CD4-positive, alpha-beta memory T cell (primary cell): ENCODE measurements at regions not wholly inside any gene's neighbourhood (a gene's known extent, or its start where the extent isn't known, plus 50 kb on each side); places are given as distances from the start of the nearest gene placed in this dataset.

ENCODE experiments used
- CTCF ChIA-PET: fragments of 350-600 bp; sonication (Branson Sonifier 250); formaldehyde crosslinking; loops from one replicate; lab custom pipeline; 2021; ENCODE audit warnings: inconsistent platforms; ENCODE audit not compliant: partially characterized antibody; lab: Charles Lee
- POLR2A ChIA-PET: fragments of 350-600 bp; sonication (Branson Sonifier 250); formaldehyde crosslinking; loops from one replicate; lab custom pipeline; 2021; ENCODE audit not compliant: partially characterized antibody; lab: Charles Lee
- DNase-seq, 5 donors: peaks; one replicate each; pipeline versions ENCODE4 v3.0.0 to v3.0.0-alpha.2; 2020 to 2022; ENCODE audit warnings: mixed read lengths in 1 of 5
- H3K27ac ChIP-seq: one replicate; pipeline ENCODE4 v1.7.0; 2013; ENCODE audit warnings: low read depth, low read length
- H3K27me3 ChIP-seq: 2 replicates; pipeline ENCODE4 v1.7.0; 2013; ENCODE audit warnings: mild to moderate bottlenecking, low read length, moderate library complexity; ENCODE audit not compliant: insufficient read depth
- H3K36me3 ChIP-seq: 2 replicates; pipeline ENCODE4 v1.7.0; 2013; ENCODE audit warnings: mild to moderate bottlenecking, low read length, moderate library complexity; ENCODE audit not compliant: insufficient read depth
- H3K4me1 ChIP-seq: 2 replicates; pipeline ENCODE4 v1.7.0; 2013; ENCODE audit warnings: mild to moderate bottlenecking, low read length, moderate library complexity; ENCODE audit not compliant: insufficient read depth
- H3K4me3 ChIP-seq, 2 donors: one replicate each; pipeline ENCODE4 v1.7.0; 2013; ENCODE audit warnings: low read length in 2 of 2, mild to moderate bottlenecking in 1 of 2
- H3K9me3 ChIP-seq, 2 donors: one replicate each; pipeline ENCODE4 v1.7.0; 2013; ENCODE audit warnings: low read length in 2 of 2, control low read depth in 1 of 2; ENCODE audit not compliant: control insufficient read depth in 1 of 2
- H3K27ac Mint-ChIP-seq, 7 donors: one replicate each; pipeline ENCODE4 v1.8.0; 2020 to 2021; ENCODE audit warnings: mixed read lengths in 7 of 7, mild to moderate bottlenecking in 6 of 7, inconsistent platforms in 3 of 7, moderate library complexity in 3 of 7
- H3K27me3 Mint-ChIP-seq, 2 donors: one replicate each; pipeline ENCODE4 v1.8.0; 2020 to 2021; ENCODE audit warnings: mixed read lengths in 2 of 2
- H3K36me3 Mint-ChIP-seq, 2 donors: one replicate each; pipeline ENCODE4 v1.8.0; 2020 to 2021; ENCODE audit warnings: mixed read lengths in 2 of 2, inconsistent platforms in 1 of 2, mild to moderate bottlenecking in 1 of 2
- H3K4me1 Mint-ChIP-seq, 4 donors: one replicate each; pipeline ENCODE4 v1.8.0; 2020 to 2021; ENCODE audit warnings: mixed read lengths in 4 of 4, mild to moderate bottlenecking in 1 of 4
- H3K4me3 Mint-ChIP-seq, 8 donors: one replicate each; pipeline ENCODE4 v1.8.0; 2020 to 2021; ENCODE audit warnings: mixed read lengths in 8 of 8, mild to moderate bottlenecking in 7 of 8, moderate library complexity in 6 of 8, inconsistent platforms in 3 of 8
- H3K9me3 Mint-ChIP-seq, 8 donors: one replicate each; pipeline ENCODE4 v1.8.0; 2020 to 2021; ENCODE audit warnings: mixed read lengths in 8 of 8, mild to moderate bottlenecking in 5 of 8, inconsistent platforms in 3 of 8, moderate library complexity in 1 of 8
- intact Hi-C: fragments of 100-400 bp; cut with micrococcal nuclease; formaldehyde crosslinking; loops from one replicate; pipeline ENCODE4 v1.15.1; 2023

DNA sequence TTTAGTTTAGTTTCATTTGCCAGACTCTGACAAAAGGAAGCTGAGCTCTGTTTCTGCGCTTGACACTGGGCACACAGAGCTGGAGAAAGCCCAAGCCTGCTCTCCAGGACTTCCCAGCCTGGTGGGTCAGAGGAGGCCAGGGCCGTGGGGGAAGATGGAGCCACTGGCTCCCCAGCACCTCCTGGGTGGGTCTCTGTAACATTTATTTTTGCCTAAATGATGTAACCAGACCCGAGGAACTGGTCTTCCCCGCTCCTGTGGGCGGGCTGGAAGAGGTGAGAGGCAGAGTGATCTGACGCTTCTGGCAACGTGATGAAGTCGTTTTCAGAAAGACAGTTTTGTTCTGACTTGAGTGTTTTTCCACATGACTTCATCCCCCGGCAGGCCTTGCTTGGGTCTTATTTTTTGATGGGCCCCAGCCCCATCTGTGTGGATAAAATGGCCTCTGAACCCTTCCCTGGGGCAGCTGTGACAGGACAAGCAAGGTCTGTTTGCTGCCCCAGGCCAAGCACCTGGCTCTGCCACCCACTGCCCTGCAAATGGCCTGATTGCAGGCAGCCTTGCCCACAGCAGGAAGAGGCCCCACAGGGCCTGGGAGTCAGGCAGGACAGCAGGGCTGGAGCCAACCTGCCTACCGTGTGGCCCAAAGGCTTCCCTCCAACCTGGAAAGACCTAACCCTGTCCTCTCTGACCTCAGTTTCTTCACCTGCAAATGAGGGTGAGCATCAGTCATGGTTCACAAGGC lies 304.9 kb upstream of the ZMIZ1 start:
- H3K9me3 ChIP-seq: no peaks in the 10 kb centered on the region
- H3K27me3 Mint-ChIP-seq: peaks cover 5 to 8% of the 10 kb centered on the region in 2 donors

DNA sequence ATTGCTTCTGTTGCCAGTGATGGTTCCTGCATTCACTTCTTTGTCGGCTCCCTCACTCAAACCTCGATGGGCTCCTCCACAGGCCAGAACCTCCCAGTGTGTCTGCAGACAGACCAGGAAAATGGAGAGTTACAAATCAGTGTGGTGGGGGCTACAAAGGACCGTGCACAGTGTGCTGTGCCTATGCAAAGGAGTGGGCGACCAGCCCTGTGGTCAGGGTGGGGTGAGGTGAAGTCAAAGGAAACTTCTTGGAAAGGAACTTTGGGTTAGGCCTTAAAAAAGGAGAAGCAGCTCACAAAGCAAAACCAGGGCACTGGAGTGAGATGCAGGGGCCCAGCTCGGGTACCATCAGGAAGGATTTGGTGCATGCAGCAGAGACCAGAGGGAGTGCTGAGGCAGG lies 304.3 kb upstream of the ZMIZ1 start:
- H3K36me3 Mint-ChIP-seq: no peaks in the 10 kb centered on the region
- no peaks in the 10 kb centered on the region for H3K4me1 ChIP-seq
- no peaks in the 10 kb centered on the region for H3K4me1 Mint-ChIP-seq
- H3K27me3 Mint-ChIP-seq: peaks cover 5 to 7% of the 10 kb centered on the region in 2 donors
- ChIA-PET POLR2A (no interaction called here), CTCF (interaction anchor here (0.8 kb wide), 1 partner anchor 9 kb away, joined by 3 read pairs; no protein-coding TSS in a partner anchor)
- no peak overlapping the region for H3K4me3 ChIP-seq
- intact Hi-C loops: no loop called here
- DNase-seq: no peak
- no peaks in the 10 kb centered on the region for H3K36me3 ChIP-seq
- no peak overlapping the region for H3K27ac ChIP-seq
- H3K4me3 Mint-ChIP-seq: no peak overlapping the region
- no peaks in the 10 kb centered on the region for H3K9me3 ChIP-seq
- H3K27ac Mint-ChIP-seq: no peak overlapping the region
- no peaks in the 10 kb centered on the region for H3K27me3 ChIP-seq
- H3K9me3 Mint-ChIP-seq: peaks cover 0 to 1% (median 0%) of the 10 kb centered on the region in 8 donors

More for the DNA sequence above, 304.9 kb upstream of the ZMIZ1 start:
- Histone ChIP-seq H3K4me1 (no peaks in the 10 kb centered on the region), H3K4me3 (no peak overlapping the region), H3K36me3 (no peaks in the 10 kb centered on the region), H3K27me3 (no peaks in the 10 kb centered on the region), H3K27ac (no peak overlapping the region)
- no peaks in the 10 kb centered on the region for H3K36me3 Mint-ChIP-seq
- peaks cover 0 to 1% (median 0%) of the 10 kb centered on the region in 8 donors for H3K9me3 Mint-ChIP-seq
- no peak overlapping the region for H3K4me3 Mint-ChIP-seq
- H3K27ac Mint-ChIP-seq: no peak overlapping the region
- no peak for DNase-seq
- ChIA-PET CTCF (no interaction called here), POLR2A (no interaction called here)
- no peaks in the 10 kb centered on the region for H3K4me1 Mint-ChIP-seq
- intact Hi-C loops: no loop called here

GRCh38 chr10:78764846-78765430 lies 303.8 kb upstream of the ZMIZ1 start:
- peaks cover 5 to 7% of the 10 kb centered on the region in 2 donors for H3K27me3 Mint-ChIP-seq
- H3K9me3 Mint-ChIP-seq: peaks cover 0 to 1% (median 0%) of the 10 kb centered on the region in 8 donors
- no peaks in the 10 kb centered on the region for H3K36me3 Mint-ChIP-seq
- no peak overlapping the region for H3K27ac ChIP-seq
- no peaks in the 10 kb centered on the region for H3K4me1 ChIP-seq
- H3K27ac Mint-ChIP-seq: peak overlapping the region in 1 of 7 donors; percentile 5
- intact Hi-C loops: no loop called here
- DNase-seq: no peak
- no peak overlapping the region for H3K4me3 Mint-ChIP-seq
- H3K36me3 ChIP-seq: no peaks in the 10 kb centered on the region
- H3K4me3 ChIP-seq: no peak overlapping the region
- ChIA-PET POLR2A (no interaction called here), CTCF (interaction anchor here (0.8 kb wide), 1 partner anchor 9 kb away, joined by 3 read pairs; no protein-coding TSS in a partner anchor)
- H3K27me3 ChIP-seq: no peaks in the 10 kb centered on the region
- H3K9me3 ChIP-seq: no peaks in the 10 kb centered on the region
- no peaks in the 10 kb centered on the region for H3K4me1 Mint-ChIP-seq

DNA sequence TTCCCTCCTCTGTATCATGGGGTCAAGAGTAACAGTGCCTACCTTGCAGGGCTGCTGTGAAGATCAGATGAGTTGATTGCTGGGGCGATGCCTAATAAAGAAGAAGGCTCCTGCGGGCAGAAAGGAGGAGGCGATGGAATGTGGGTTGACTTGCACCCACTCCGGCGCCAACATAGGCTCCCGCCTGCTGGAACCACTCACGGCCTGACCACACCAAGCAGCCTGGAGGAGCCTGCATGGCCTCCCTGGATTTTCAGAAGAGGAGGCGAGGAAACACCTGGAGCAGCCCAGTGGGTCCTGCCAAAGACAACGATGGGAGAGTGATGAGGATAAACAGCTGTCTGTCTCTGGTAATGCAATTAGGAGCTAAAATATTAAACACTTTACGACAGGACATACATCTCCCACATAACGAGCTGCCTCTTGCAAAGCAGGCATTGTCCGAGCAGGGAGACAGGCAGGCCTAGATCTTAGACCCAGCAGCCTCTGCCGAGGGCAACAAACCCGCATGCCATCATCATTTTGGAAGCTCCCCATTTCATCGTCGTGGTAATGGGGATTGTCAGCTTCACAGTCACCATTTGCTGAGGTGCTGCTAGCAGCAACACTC lies 302.9 kb upstream of the ZMIZ1 start:
- no peaks in the 10 kb centered on the region for H3K4me1 Mint-ChIP-seq
- peaks cover 5 to 9% of the 10 kb centered on the region in 2 donors for H3K27me3 Mint-ChIP-seq

GRCh38 chr10:78766603-78767002 lies 302.2 kb upstream of the ZMIZ1 start:
- H3K27me3 ChIP-seq: no peaks in the 10 kb centered on the region
- Mint-ChIP-seq H3K27ac (no peak overlapping the region), H3K27me3 (peaks cover 5 to 9% of the 10 kb centered on the region in 2 donors), H3K4me3 (no peak overlapping the region), H3K4me1 (no peaks in the 10 kb centered on the region), H3K9me3 (no peaks in the 10 kb centered on the region), H3K36me3 (no peaks in the 10 kb centered on the region)
- intact Hi-C loops: no loop called here
- ChIA-PET CTCF (no interaction called here), POLR2A (no interaction called here)
- no peaks in the 10 kb centered on the region for H3K36me3 ChIP-seq
- no peak overlapping the region for H3K27ac ChIP-seq
- no peak overlapping the region for H3K4me3 ChIP-seq
- no peaks in the 10 kb centered on the region for H3K4me1 ChIP-seq
- H3K9me3 ChIP-seq: no peaks in the 10 kb centered on the region
- DNase-seq: no peak

More for the DNA sequence above, 302.9 kb upstream of the ZMIZ1 start:
- Histone ChIP-seq H3K36me3 (no peaks in the 10 kb centered on the region), H3K4me1 (no peaks in the 10 kb centered on the region), H3K9me3 (no peaks in the 10 kb centered on the region), H3K4me3 (no peak overlapping the region), H3K27ac (no peak overlapping the region), H3K27me3 (no peaks in the 10 kb centered on the region)
- H3K36me3 Mint-ChIP-seq: no peaks in the 10 kb centered on the region
- POLR2A ChIA-PET: no interaction called here
- no peak overlapping the region for H3K27ac Mint-ChIP-seq
- intact Hi-C loops: no loop called here
- H3K9me3 Mint-ChIP-seq: peaks cover 0 to 1% (median 0%) of the 10 kb centered on the region in 8 donors
- H3K4me3 Mint-ChIP-seq: no peak overlapping the region
- no peak for DNase-seq
- CTCF ChIA-PET: no interaction called here

GRCh38 chr10:78768041-78768835 lies 300.5 kb upstream of the ZMIZ1 start:
- no peak overlapping the region for H3K27ac Mint-ChIP-seq
- no peaks in the 10 kb centered on the region for H3K9me3 ChIP-seq
- peaks cover 0 to 2% of the 10 kb centered on the region in 2 donors for H3K27me3 Mint-ChIP-seq
- CTCF ChIA-PET: no interaction called here
- H3K27me3 ChIP-seq: no peaks in the 10 kb centered on the region
- POLR2A ChIA-PET: no interaction called here
- no peaks in the 10 kb centered on the region for H3K36me3 Mint-ChIP-seq
- intact Hi-C loops: no loop called here
- no peak overlapping the region for H3K27ac ChIP-seq
- H3K36me3 ChIP-seq: no peaks in the 10 kb centered on the region
- no peaks in the 10 kb centered on the region for H3K9me3 Mint-ChIP-seq
- DNase-seq: no peak
- H3K4me3 Mint-ChIP-seq: no peak overlapping the region
- no peaks in the 10 kb centered on the region for H3K4me1 Mint-ChIP-seq
- no peak overlapping the region for H3K4me3 ChIP-seq
- no peaks in the 10 kb centered on the region for H3K4me1 ChIP-seq

- H3K36me3 ChIP-seq: no peaks in the 10 kb centered on the region
- intact Hi-C loops: no loop called here
- H3K4me3 ChIP-seq: no peak overlapping the region
- H3K36me3 Mint-ChIP-seq: no peaks in the 10 kb centered on the region
- ChIA-PET POLR2A (no interaction called here), CTCF (no interaction called here)
- no peaks in the 10 kb centered on the region for H3K9me3 ChIP-seq
- H3K4me3 Mint-ChIP-seq: no peak overlapping the region
- H3K27ac Mint-ChIP-seq: no peak overlapping the region
- H3K9me3 Mint-ChIP-seq: no peaks in the 10 kb centered on the region
- no peaks in the 10 kb centered on the region for H3K4me1 Mint-ChIP-seq
- no peaks in the 10 kb centered on the region for H3K4me1 ChIP-seq
- no peak for DNase-seq
- H3K27ac ChIP-seq: no peak overlapping the region
- H3K27me3 ChIP-seq: no peaks in the 10 kb centered on the region
- peaks cover 0 to 2% of the 10 kb centered on the region in 2 donors for H3K27me3 Mint-ChIP-seq
Measured at GRCh38 chr10:78768876-78769275, 299.9 kb upstream of the ZMIZ1 start.
